DMS 273 (cell line): ENCODE measurements at regions not wholly inside any gene's neighbourhood (a gene's known extent, or its start where the extent isn't known, plus 50 kb on each side); places are given as distances from the start of the nearest gene placed in this dataset.
"Not testable (repeated sequence)": the region's sequence is repeated elsewhere in the genome, so short reads cannot be mapped to it uniquely, and the experiment has no call there.

Source experiments
- DNase-seq: peaks from one replicate; lab custom pipeline; 2025; ENCODE audit not compliant: unreplicated experiment; lab: John Stamatoyannopoulos, UW

GRCh38 chr15:31433091-31433490 is 106.5 kb downstream of the KLF13 start:
- no peak for DNase-seq

GRCh38 chr15:31433574-31433973 is 106.9 kb downstream of the KLF13 start:
- no peak for DNase-seq

GRCh38 chr15:31434275-31434587 is 107.6 kb downstream of the KLF13 start:
- no peak for DNase-seq

- no peak for DNase-seq
Observed at GRCh38 chr15:31434588-31435260, 108.1 kb downstream of the KLF13 start.

- DNase-seq: peak; percentile 80
Observed at GRCh38 chr15:31435261-31435911, 108.8 kb downstream of the KLF13 start.

- DNase-seq: peak; percentile 11
Observed at GRCh38 chr15:31435912-31436628, 109.4 kb downstream of the KLF13 start.

- no peak for DNase-seq
Observed at GRCh38 chr15:31437686-31438085, 111.1 kb downstream of the KLF13 start.

GRCh38 chr15:31438601-31439265 is 112.1 kb downstream of the KLF13 start:
- DNase-seq: no peak

- DNase-seq: peak; percentile 65
Observed at GRCh38 chr15:31439328-31439727, 112.7 kb downstream of the KLF13 start.

GRCh38 chr15:31440216-31440615 is 113.6 kb downstream of the KLF13 start:
- not testable (repeated sequence) for DNase-seq

- DNase-seq: peak; percentile 29
Observed at GRCh38 chr15:31440754-31441311, 114.2 kb downstream of the KLF13 start.

- DNase-seq: no peak
Observed at GRCh38 chr15:31442226-31442625, 115.6 kb downstream of the KLF13 start.

- peak; percentile 70 for DNase-seq
Observed at GRCh38 chr15:31442699-31443111, 116.1 kb downstream of the KLF13 start.

GRCh38 chr15:31444844-31445243 is 118.2 kb downstream of the KLF13 start:
- DNase-seq: no peak

- DNase-seq: no peak
Observed at GRCh38 chr15:31446546-31446945, 119.9 kb downstream of the KLF13 start.

GRCh38 chr15:31447931-31448634 is 121.4 kb downstream of the KLF13 start:
- no peak for DNase-seq

GRCh38 chr15:31448635-31448979 is 122.0 kb downstream of the KLF13 start:
- DNase-seq: no peak

GRCh38 chr15:31452595-31453557 is 126.2 kb downstream of the KLF13 start:
- no peak for DNase-seq

- no peak for DNase-seq
Observed at GRCh38 chr15:31453558-31454318, 127.1 kb downstream of the KLF13 start.
